GM18907 (cell line): ENCODE measurements at regions not wholly inside any gene's neighbourhood (a gene's known extent, or its start where the extent isn't known, plus 50 kb on each side); places are given as distances from the start of the nearest gene placed in this dataset.
"Not testable (repeated sequence)": the region's sequence is repeated elsewhere in the genome, so short reads cannot be mapped to it uniquely, and the experiment has no call there.

ENCODE experiments used
- ATAC-seq: cut with Tn5 transposase; IDR thresholded peaks from one replicate; pipeline ENCODE4 v1.9.1; 2021; ENCODE audit warnings: mild to moderate bottlenecking, moderate library complexity; ENCODE audit not compliant: unreplicated experiment

DNA sequence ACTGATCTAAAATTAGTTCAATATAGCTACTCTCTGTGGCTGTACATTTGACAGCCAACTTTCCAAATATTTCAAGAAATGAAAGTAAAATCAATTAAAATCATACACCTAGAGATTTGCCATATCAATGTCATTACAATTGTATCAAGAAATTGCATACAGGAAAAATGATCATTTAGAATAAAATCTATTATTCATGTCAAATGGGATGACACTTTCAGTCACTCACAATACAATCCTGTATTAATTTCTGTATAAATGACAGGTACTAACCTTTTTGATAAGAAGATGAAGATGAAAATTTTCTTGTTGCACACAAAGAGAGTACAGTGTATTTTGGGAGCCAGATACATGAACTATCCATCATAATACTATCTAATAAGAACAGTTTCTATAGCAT is 1588.9 kb upstream of the PRMT6 start:
- ATAC-seq, result no peak

DNA sequence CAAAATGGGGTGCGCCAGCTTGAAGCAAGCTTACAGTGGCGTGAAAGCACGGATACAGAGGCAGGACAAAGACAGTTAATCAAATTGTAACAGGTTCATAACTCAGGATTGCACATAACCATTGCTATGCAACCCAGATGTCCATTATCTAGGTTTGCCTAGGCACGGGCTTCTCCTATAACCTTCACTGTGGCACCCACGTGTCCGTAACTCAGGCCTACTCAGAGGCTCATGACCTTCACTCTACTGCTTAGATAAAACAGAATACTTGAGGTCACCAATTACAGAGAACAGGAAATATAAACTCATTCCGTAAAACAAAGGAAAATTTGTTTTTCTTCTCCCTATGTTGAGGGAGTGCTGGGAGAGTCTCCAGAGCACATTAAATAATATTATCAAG is 1585.9 kb upstream of the PRMT6 start:
- not testable (repeated sequence) for ATAC-seq

- ATAC-seq, result no peak
These were observed 1573.0 kb upstream of the PRMT6 start for GRCh38 chr1:105483436-105483835.

- ATAC-seq, result no peak
These were observed 1571.3 kb upstream of the PRMT6 start for GRCh38 chr1:105485207-105485606.

- ATAC-seq, result no peak
These were observed 1563.6 kb upstream of the PRMT6 start for GRCh38 chr1:105492921-105493320.

DNA sequence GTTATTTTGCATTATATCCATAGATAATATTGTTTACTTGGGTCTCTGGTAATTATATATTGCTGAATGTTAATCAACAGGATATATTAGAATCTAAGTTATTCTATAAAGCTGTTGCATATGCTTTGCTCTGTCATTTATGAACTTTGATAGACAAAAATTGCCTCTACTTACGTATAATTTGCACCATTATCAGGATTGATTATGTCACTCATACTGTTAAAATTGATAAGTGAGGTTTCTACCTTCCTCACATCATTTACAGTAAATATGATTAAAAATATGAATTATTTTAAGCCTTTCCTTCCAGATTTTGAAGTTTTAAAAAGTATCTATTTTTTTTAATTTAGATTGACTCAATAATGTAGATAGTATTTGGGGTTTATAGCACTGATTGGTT is 1540.4 kb upstream of the PRMT6 start:
- ATAC-seq, result no peak

DNA sequence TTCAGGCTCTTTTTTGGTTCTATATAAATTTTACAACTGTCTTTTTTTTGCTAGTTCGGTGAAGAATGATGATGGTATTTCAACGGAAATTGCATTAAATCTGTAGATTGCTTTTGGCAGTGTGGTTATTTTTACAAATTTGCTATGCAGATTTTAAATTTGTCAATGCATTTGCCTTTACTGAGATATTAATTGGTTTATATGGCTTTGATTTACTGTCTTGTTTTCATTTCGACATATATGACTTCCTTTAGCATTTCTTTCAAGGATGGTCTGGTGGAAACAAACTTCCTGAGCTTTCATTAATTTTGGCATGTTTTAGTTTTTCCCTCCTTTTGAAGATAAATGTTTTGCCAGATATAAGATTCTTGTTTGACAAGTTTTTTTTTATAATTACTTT is 1522.5 kb upstream of the PRMT6 start:
- ATAC-seq, result no peak

DNA sequence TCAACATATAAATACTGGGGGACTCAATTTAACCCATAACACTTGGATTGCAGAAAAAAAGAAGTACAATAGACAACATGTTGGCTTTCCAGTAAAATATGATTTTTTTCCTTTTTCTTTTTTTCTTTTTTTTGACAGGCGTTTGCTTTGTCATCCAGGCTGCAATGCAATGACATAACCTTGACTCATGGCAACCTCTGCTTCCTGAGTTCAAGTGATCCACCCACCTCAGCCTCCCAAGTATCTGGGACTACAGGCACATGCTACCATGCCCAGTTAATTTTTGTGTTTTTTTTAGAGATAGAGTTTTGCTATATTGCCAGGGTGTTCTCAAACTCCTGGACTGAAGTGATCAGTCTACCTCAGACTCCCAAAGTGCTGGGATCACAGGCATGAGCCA is 1512.0 kb upstream of the PRMT6 start:
- ATAC-seq, result no peak

GRCh38 chr1:105556266-105556665 is 1500.2 kb upstream of the PRMT6 start:
- no peak for ATAC-seq

GRCh38 chr1:105558023-105558422 is 1498.5 kb upstream of the PRMT6 start:
- no peak for ATAC-seq

DNA sequence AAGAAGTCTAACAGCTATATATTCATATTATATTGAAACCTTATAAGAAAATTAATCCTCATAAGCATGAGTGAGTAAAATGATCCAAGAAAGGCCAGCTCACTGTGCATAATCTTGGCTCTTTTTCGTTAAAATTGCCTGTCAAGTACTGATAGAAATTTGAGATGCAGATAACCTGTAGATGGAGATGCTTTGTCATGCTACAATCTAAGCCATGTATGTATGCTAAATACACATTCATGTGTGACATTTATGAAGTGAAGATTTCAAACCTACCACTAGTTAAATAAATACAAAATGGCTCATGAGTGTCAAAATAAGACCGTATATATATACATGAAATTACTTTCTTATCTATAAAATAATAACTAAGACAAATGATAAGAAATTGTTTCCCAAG is 1491.5 kb upstream of the PRMT6 start:
- no peak for ATAC-seq

DNA sequence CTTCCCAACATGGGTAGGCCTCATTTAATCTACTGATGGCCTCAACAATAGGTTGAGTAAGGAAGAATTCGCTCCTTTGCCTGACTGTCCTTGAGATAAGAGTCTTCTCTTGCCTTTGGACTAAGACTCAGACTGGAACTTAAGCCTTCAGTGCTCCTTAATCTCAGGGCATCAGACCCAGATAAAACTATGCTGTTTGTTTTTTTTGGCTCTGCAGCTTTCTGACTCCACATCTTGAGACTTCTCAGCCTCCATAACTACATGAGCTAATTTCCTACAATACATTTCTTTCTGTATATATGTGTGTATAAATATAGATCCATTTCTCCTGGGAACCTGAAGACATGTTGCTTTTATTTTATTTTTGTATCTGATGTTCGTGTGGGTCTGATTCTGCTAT is 1470.7 kb upstream of the PRMT6 start:
- no peak for ATAC-seq

DNA sequence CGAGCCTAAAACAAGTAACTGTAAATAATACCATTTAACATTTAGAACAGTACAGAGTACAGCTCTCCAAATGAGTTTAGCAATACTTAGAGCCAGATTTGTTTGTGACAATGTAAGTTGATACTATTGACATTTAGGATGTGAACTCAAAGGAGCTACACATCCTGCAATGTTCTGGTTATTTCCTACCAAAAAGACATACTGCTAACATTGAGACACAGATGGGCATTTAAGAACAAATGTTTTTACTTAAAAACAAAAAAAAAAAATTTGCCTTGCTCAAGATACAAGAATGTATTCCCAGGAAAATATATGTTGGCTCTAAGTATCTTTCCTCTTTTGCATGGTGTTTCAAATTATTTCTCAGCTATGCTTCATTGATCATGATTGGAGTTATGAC is 1464.8 kb upstream of the PRMT6 start:
- no peak for ATAC-seq

DNA sequence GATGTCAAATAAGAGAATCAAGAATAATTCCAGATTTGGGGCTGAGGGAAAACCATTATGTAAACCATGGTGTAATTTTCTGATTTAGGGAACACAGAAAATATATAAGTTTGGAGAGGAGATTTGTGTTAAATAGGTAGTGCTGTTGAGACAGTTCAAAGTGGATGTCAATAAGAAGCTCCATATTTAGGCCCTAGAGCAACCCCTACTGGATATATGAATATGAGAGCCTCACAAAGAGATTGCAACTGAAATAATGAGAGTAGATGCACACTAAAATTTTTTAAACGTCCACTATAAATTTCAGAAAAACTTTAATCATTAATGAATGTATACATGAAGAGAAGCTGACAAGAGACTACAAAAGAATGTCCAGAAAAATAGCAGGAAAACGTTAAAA is 1447.8 kb upstream of the PRMT6 start:
- no peak for ATAC-seq

GRCh38 chr1:105626276-105626987 is 1430.0 kb upstream of the PRMT6 start:
- ATAC-seq, result no peak

GRCh38 chr1:105631153-105631744 is 1425.2 kb upstream of the PRMT6 start:
- ATAC-seq, result not testable (repeated sequence)

- ATAC-seq, result no peak
These were observed 1423.9 kb upstream of the PRMT6 start for GRCh38 chr1:105632342-105633196.

DNA sequence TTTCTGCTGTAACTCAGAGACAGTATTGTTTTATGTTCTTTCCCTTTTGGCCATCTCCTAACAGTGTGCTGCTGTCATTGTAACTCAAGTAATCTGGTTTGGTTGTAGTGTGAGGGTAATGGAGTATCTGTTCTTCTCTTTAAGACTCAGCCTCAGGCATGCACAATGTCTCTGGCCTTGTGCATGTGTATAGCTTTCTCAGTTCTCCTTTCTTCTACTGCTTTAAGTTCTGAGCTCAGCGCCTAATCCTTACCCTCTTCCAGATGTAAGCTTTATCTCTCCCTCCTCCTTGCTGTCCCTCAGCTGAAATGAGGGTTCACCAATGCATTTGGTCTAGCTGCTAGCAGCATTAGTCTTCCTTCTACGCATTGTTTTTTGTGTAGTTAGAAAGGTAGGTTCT is 1420.4 kb upstream of the PRMT6 start:
- no peak for ATAC-seq

GRCh38 chr1:105641407-105641806 is 1415.1 kb upstream of the PRMT6 start:
- ATAC-seq, result no peak

DNA sequence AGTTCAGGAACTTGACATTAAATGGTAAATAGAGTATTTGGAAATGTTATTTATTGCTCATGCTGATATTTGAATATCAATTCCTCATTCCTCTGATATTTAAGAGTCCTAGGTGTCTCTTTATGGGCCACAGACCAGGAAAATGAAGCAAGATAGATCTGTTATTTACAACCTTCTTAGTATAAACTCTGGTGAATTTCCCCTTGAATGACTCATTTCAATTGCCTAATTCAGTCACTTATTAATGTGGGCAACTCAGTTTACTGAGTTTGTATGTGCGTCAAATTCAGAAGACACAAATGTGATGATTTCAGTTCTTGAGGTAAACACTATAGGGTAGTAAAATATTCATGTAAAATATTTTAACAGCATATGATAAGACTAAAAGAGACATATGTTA is 1404.4 kb upstream of the PRMT6 start:
- ATAC-seq, result no peak

GRCh38 chr1:105655032-105655431 is 1401.4 kb upstream of the PRMT6 start:
- no peak for ATAC-seq

- ATAC-seq, result no peak
These were observed 1392.0 kb upstream of the PRMT6 start for GRCh38 chr1:105664495-105664894.
